Neural crest cell (in vitro differentiated cells): ENCODE measurements at regions not wholly inside any gene's neighbourhood (a gene's known extent, or its start where the extent isn't known, plus 50 kb on each side); places are given as distances from the start of the nearest gene placed in this dataset.

ENCODE experiments used
- DNase-seq: peaks from one replicate; pipeline ENCODE4 v3.0.0; 2021; ENCODE audit warnings: low read depth, mixed read lengths, low spot score
- H3K27ac Mint-ChIP-seq: one replicate; pipeline ENCODE4 v1.8.0; 2021; ENCODE audit warnings: mild to moderate bottlenecking, mixed read lengths; ENCODE audit not compliant: unreplicated experiment
- H3K27me3 Mint-ChIP-seq: 2 replicates; pipeline ENCODE4 v1.8.0; 2021; ENCODE audit warnings: low read depth, mild to moderate bottlenecking, mixed read lengths
- H3K36me3 Mint-ChIP-seq: 2 replicates; pipeline ENCODE4 v1.8.0; 2021; ENCODE audit warnings: low read depth, mild to moderate bottlenecking, mixed read lengths
- H3K4me1 Mint-ChIP-seq: 2 replicates; pipeline ENCODE4 v1.8.0; 2021; ENCODE audit warnings: mixed read lengths
- H3K4me3 Mint-ChIP-seq: one replicate; pipeline ENCODE4 v1.8.0; 2021; ENCODE audit warnings: mild to moderate bottlenecking, mixed read lengths
- H3K9me3 Mint-ChIP-seq: 2 replicates; pipeline ENCODE4 v1.8.0; 2021; ENCODE audit warnings: mixed read lengths
- CTCF ChIP-seq: fragments of 200-600 bp; sonication (generic); conservative IDR thresholded peaks from 2 replicates; pipeline ENCODE4 v1.5.0; 2021; ENCODE audit warnings: antibody characterized with exemption, mild to moderate bottlenecking

GRCh38 chr13:66189986-66190385 is 1040.2 kb downstream of the PCDH9 start:
- Mint-ChIP-seq H3K4me3 (no peak overlapping the region), H3K4me1 (peaks cover 4% of the 10 kb centered on the region), H3K27me3 (no peaks in the 10 kb centered on the region), H3K27ac (no peak overlapping the region), H3K36me3 (peaks cover 7% of the 10 kb centered on the region), H3K9me3 (peaks cover 17% of the 10 kb centered on the region)
- DNase-seq, result no peak
- no peak for TF ChIP-seq CTCF

DNA sequence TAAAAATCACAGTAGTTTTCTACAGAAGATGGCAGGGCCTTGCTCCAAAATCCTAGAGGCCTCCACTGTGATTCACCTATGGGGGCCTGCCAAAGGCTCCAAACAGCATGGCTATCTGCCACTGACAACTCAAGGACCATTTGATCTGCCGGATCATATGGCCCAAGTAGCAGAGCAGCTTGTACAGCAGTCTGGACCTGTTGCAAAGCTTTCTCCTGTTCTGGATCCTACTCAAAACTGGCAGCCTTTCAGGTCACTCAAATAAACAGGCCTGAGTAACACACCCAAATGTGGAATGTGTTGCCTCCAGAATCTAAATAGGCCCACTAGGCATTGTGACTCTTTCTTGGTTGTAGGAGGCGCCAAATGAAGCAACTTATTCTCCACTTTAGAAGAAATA is 1049.3 kb downstream of the PCDH9 start:
- Mint-ChIP-seq H3K36me3 (no peaks in the 10 kb centered on the region), H3K27me3 (no peaks in the 10 kb centered on the region), H3K4me3 (no peak overlapping the region), H3K9me3 (peaks cover 5% of the 10 kb centered on the region), H3K27ac (no peak overlapping the region), H3K4me1 (no peaks in the 10 kb centered on the region)
- no peak for TF ChIP-seq CTCF
- no peak for DNase-seq

- H3K36me3 Mint-ChIP-seq, result no peaks in the 10 kb centered on the region
Measured at GRCh38 chr13:66171920-66172319, 1058.2 kb downstream of the PCDH9 start.

GRCh38 chr13:66162470-66162869 is 1067.7 kb downstream of the PCDH9 start:
- Mint-ChIP-seq H3K9me3 (no peaks in the 10 kb centered on the region), H3K4me1 (no peaks in the 10 kb centered on the region), H3K4me3 (no peak overlapping the region), H3K27ac (no peak overlapping the region), H3K36me3 (no peaks in the 10 kb centered on the region), H3K27me3 (no peaks in the 10 kb centered on the region)
- DNase-seq, result no peak
- no peak for TF ChIP-seq CTCF

More at GRCh38 chr13:66171920-66172319, 1058.2 kb downstream of the PCDH9 start:
- no peak overlapping the region for H3K27ac Mint-ChIP-seq
- H3K4me1 Mint-ChIP-seq, result peaks cover 5% of the 10 kb centered on the region
- H3K27me3 Mint-ChIP-seq, result no peaks in the 10 kb centered on the region
- no peak for DNase-seq
- H3K4me3 Mint-ChIP-seq, result no peak overlapping the region
- no peaks in the 10 kb centered on the region for H3K9me3 Mint-ChIP-seq
- TF ChIP-seq CTCF, result no peak

GRCh38 chr13:66159511-66159910 is 1070.6 kb downstream of the PCDH9 start:
- H3K4me3 Mint-ChIP-seq, result no peak overlapping the region

More at GRCh38 chr13:66159511-66159910, 1070.6 kb downstream of the PCDH9 start:
- no peak for DNase-seq
- Mint-ChIP-seq H3K9me3 (no peaks in the 10 kb centered on the region), H3K27ac (no peak overlapping the region), H3K36me3 (no peaks in the 10 kb centered on the region), H3K4me1 (no peaks in the 10 kb centered on the region), H3K27me3 (no peaks in the 10 kb centered on the region)
- no peak for TF ChIP-seq CTCF
